ENCODE measurements at regions not wholly inside any gene's neighbourhood (a gene's known extent, or its start where the extent isn't known, plus 50 kb on each side); places are given as distances from the start of the nearest gene placed in this dataset.

- TF ChIP-seq FOXM1 (IDR thresholded peaks at IDR 0.05; ENCODE audit: borderline replicate concordance), result no peak
- no peak for TF ChIP-seq SUZ12 (IDR thresholded peaks at IDR 0.05)
- TF ChIP-seq CTBP1 (IDR thresholded peaks at IDR 0.05; ENCODE audit: borderline replicate concordance), result no peak
- no peak for TF ChIP-seq BHLHE40 (IDR thresholded peaks at IDR 0.05; ENCODE audit: borderline replicate concordance)
- no peak for TF ChIP-seq FOXK2 (IDR thresholded peaks at IDR 0.05)
- TF ChIP-seq L3MBTL2 (conservative IDR thresholded peaks at IDR 0.05), result no peak
- no peak for TF ChIP-seq PKNOX1 (IDR thresholded peaks at IDR 0.05)
- no peak for TF ChIP-seq ARNT (IDR thresholded peaks at IDR 0.05)
- TF ChIP-seq LEF1 (IDR thresholded peaks at IDR 0.05; ENCODE audit: borderline replicate concordance), result no peak
- no peak for TF ChIP-seq NFRKB (IDR thresholded peaks at IDR 0.05)
- TF ChIP-seq SP1 (IDR thresholded peaks at IDR 0.05), result no peak
- no peak for TF ChIP-seq FOXA1 (IDR thresholded peaks at IDR 0.05)
These were observed 276.9 kb downstream of the FAM47A start for GRCh38 chrX:33855251-33855650.
